ENCODE measurements at regions not wholly inside any gene's neighbourhood (a gene's known extent, or its start where the extent isn't known, plus 50 kb on each side); places are given as distances from the start of the nearest gene placed in this dataset.

- H3K4me1 Mint-ChIP-seq = no peaks in the 10 kb centered on the region
- H3K36me3 Mint-ChIP-seq (ENCODE audit: low read depth) = no peaks in the 10 kb centered on the region
- WGBS, 2 experiments (ENCODE audit: insufficient coverage in 1 of 2, insufficient read length in 1 of 2) = 88 to 96% methylated on average over 3 of the region's 3 CpGs
- Histone ChIP-seq H3K27ac (ENCODE audit: low read depth, low read length) (no peak overlapping the region), H3K9me3 (ENCODE audit: control insufficient read depth, low read length) (no peaks in the 10 kb centered on the region), H3K4me1 (ENCODE audit: control insufficient read depth, insufficient read depth, low read length) (no peaks in the 10 kb centered on the region), H3K27me3 (ENCODE audit: control insufficient read depth, insufficient read depth, low read length, poor library complexity, severe bottlenecking) (no peaks in the 10 kb centered on the region), H3K36me3 (ENCODE audit: control insufficient read depth, insufficient read depth, low read length) (no peaks in the 10 kb centered on the region), H3K4me3 (ENCODE audit: low read length) (no peak overlapping the region), H3K9ac (ENCODE audit: extremely low read depth, low read length, poor library complexity, severe bottlenecking) (no peak overlapping the region)
- no peaks in the 10 kb centered on the region for H3K27me3 Mint-ChIP-seq (ENCODE audit: insufficient read depth)
- no peak for DNase-seq
- TF ChIP-seq CTCF (conservative IDR thresholded peaks at IDR 0.05) = no peak
- H3K9me3 Mint-ChIP-seq = peaks cover 36% of the 10 kb centered on the region
- no peak overlapping the region for H3K4me3 Mint-ChIP-seq
- H3K27ac Mint-ChIP-seq = no peak overlapping the region
Observed at GRCh38 chr2:2757764-2758163, 426.7 kb upstream of the MYT1L start.

DNA sequence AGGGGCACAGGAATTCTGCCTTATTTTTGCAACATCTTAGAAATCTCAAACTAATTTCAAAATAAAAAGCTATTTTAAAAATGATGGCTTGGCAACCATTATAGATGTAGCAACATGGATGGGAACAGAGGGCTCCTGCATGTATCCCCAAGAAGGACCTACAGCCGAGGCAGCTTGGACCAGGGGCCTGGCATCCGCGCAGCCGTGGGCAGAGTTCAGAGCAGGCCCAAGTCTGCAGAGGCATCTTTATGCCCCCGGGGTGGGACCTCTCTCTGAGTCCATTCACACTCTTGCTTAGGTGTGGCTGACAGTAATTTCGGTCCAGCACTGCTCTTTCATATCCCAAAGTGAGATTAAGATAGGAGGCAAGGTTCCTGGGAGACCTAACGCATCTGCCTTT, 425.8 kb upstream of the MYT1L start:
- Histone ChIP-seq H3K9ac (ENCODE audit: extremely low read depth, low read length, poor library complexity, severe bottlenecking) (no peak overlapping the region), H3K4me1 (ENCODE audit: control insufficient read depth, insufficient read depth, low read length) (no peaks in the 10 kb centered on the region), H3K27me3 (ENCODE audit: control insufficient read depth, insufficient read depth, low read length, poor library complexity, severe bottlenecking) (no peaks in the 10 kb centered on the region), H3K4me3 (ENCODE audit: low read length) (no peak overlapping the region), H3K36me3 (ENCODE audit: control insufficient read depth, insufficient read depth, low read length) (no peaks in the 10 kb centered on the region), H3K9me3 (ENCODE audit: control insufficient read depth, low read length) (no peaks in the 10 kb centered on the region), H3K27ac (ENCODE audit: low read depth, low read length) (no peak overlapping the region)
- WGBS, 2 experiments (ENCODE audit: insufficient coverage in 1 of 2, insufficient read length in 1 of 2) = 87 to 94% methylated on average over 3 to 7 of the region's 7 CpGs
- DNase-seq = no peak
- H3K36me3 Mint-ChIP-seq (ENCODE audit: low read depth) = no peaks in the 10 kb centered on the region
- H3K27me3 Mint-ChIP-seq (ENCODE audit: insufficient read depth) = no peaks in the 10 kb centered on the region
- TF ChIP-seq CTCF (conservative IDR thresholded peaks at IDR 0.05) = no peak
- H3K4me3 Mint-ChIP-seq = no peak overlapping the region
- H3K9me3 Mint-ChIP-seq = peaks cover 40% of the 10 kb centered on the region
- no peaks in the 10 kb centered on the region for H3K4me1 Mint-ChIP-seq
- no peak overlapping the region for H3K27ac Mint-ChIP-seq

- H3K36me3 Mint-ChIP-seq (ENCODE audit: low read depth) = no peaks in the 10 kb centered on the region
- TF ChIP-seq CTCF (conservative IDR thresholded peaks at IDR 0.05) = no peak
- H3K4me3 Mint-ChIP-seq = no peak overlapping the region
- no peak overlapping the region for H3K9ac ChIP-seq (ENCODE audit: extremely low read depth, low read length, poor library complexity, severe bottlenecking)
- no peak overlapping the region for H3K4me3 ChIP-seq (ENCODE audit: low read length)
- H3K4me1 ChIP-seq (ENCODE audit: control insufficient read depth, insufficient read depth, low read length) = no peaks in the 10 kb centered on the region
- peaks cover 44% of the 10 kb centered on the region for H3K9me3 Mint-ChIP-seq
- no peaks in the 10 kb centered on the region for H3K27me3 Mint-ChIP-seq (ENCODE audit: insufficient read depth)
- H3K9me3 ChIP-seq (ENCODE audit: control insufficient read depth, low read length) = no peaks in the 10 kb centered on the region
- H3K27ac ChIP-seq (ENCODE audit: low read depth, low read length) = no peak overlapping the region
- no peaks in the 10 kb centered on the region for H3K36me3 ChIP-seq (ENCODE audit: control insufficient read depth, insufficient read depth, low read length)
- no peak overlapping the region for H3K27ac Mint-ChIP-seq
- DNase-seq = no peak
- no peaks in the 10 kb centered on the region for H3K27me3 ChIP-seq (ENCODE audit: control insufficient read depth, insufficient read depth, low read length, poor library complexity, severe bottlenecking)
- 88% methylated on average over 5 of the region's 5 CpGs; no CpG with 5 or more reads in 1 of the 2 experiments for WGBS, 2 experiments (ENCODE audit: insufficient coverage in 1 of 2, insufficient read length in 1 of 2)
- no peaks in the 10 kb centered on the region for H3K4me1 Mint-ChIP-seq
Observed at GRCh38 chr2:2755990-2756389, 424.9 kb upstream of the MYT1L start.
